ENCODE measurements at regions not wholly inside any gene's neighbourhood (a gene's known extent, or its start where the extent isn't known, plus 50 kb on each side); places are given as distances from the start of the nearest gene placed in this dataset.
"Not testable (repeated sequence)": the region's sequence is repeated elsewhere in the genome, so short reads cannot be mapped to it uniquely, and the experiment has no call there.

- DNase-seq, result no peak
Measured at GRCh38 chr10:21047511-21047910, 150.4 kb upstream of the NEBL start.

- DNase-seq, result no peak
Measured at GRCh38 chr10:21047096-21047495, 150.0 kb upstream of the NEBL start.

- DNase-seq, result no peak
Measured at GRCh38 chr10:21043044-21043443, 145.9 kb upstream of the NEBL start.

GRCh38 chr10:21042536-21042935, 145.4 kb upstream of the NEBL start:
- DNase-seq, result no peak

- DNase-seq, result no peak
Measured at GRCh38 chr10:21041763-21042458, 144.8 kb upstream of the NEBL start.

- no peak for DNase-seq
Measured at GRCh38 chr10:21039721-21040120, 142.6 kb upstream of the NEBL start.

- DNase-seq, result no peak
Measured at GRCh38 chr10:21036757-21037156, 139.6 kb upstream of the NEBL start.

- DNase-seq, result not testable (repeated sequence)
Measured at GRCh38 chr10:21034770-21035169, 137.7 kb upstream of the NEBL start.

GRCh38 chr10:21034241-21034640, 137.1 kb upstream of the NEBL start:
- DNase-seq, result no peak

- DNase-seq, result no peak
Measured at GRCh38 chr10:21032587-21033319, 135.6 kb upstream of the NEBL start.

GRCh38 chr10:21031232-21031795, 134.2 kb upstream of the NEBL start:
- no peak for DNase-seq

- DNase-seq, result no peak
Measured at GRCh38 chr10:21030091-21030490, 133.0 kb upstream of the NEBL start.

GRCh38 chr10:21022821-21023220, 125.7 kb upstream of the NEBL start:
- no peak for DNase-seq

GRCh38 chr10:21021843-21022594, 124.9 kb upstream of the NEBL start:
- no peak for DNase-seq

- no peak for DNase-seq
Measured at GRCh38 chr10:21021231-21021630, 124.1 kb upstream of the NEBL start.

- DNase-seq, result no peak
Measured at GRCh38 chr10:21020545-21020944, 123.4 kb upstream of the NEBL start.

- DNase-seq, result no peak
Measured at GRCh38 chr10:21019436-21019835, 122.3 kb upstream of the NEBL start.

- DNase-seq, result no peak
Measured at GRCh38 chr10:21015851-21016250, 118.7 kb upstream of the NEBL start.

GRCh38 chr10:21014141-21014540, 117.0 kb upstream of the NEBL start:
- DNase-seq, result no peak

GRCh38 chr10:21011433-21012018, 114.4 kb upstream of the NEBL start:
- DNase-seq, result no peak

- DNase-seq, result no peak
Measured at GRCh38 chr10:21010615-21011014, 113.5 kb upstream of the NEBL start.

GRCh38 chr10:21003240-21003822, 106.2 kb upstream of the NEBL start:
- no peak for DNase-seq
